NCI-H1417 (cell line): ENCODE measurements at regions not wholly inside any gene's neighbourhood (a gene's known extent, or its start where the extent isn't known, plus 50 kb on each side); places are given as distances from the start of the nearest gene placed in this dataset.
"Not testable (repeated sequence)": the region's sequence is repeated elsewhere in the genome, so short reads cannot be mapped to it uniquely, and the experiment has no call there.

Experiments
- DNase-seq, 3 experiments: peaks; one replicate each; lab custom pipeline; 2025; lab: John Stamatoyannopoulos, UW

DNA sequence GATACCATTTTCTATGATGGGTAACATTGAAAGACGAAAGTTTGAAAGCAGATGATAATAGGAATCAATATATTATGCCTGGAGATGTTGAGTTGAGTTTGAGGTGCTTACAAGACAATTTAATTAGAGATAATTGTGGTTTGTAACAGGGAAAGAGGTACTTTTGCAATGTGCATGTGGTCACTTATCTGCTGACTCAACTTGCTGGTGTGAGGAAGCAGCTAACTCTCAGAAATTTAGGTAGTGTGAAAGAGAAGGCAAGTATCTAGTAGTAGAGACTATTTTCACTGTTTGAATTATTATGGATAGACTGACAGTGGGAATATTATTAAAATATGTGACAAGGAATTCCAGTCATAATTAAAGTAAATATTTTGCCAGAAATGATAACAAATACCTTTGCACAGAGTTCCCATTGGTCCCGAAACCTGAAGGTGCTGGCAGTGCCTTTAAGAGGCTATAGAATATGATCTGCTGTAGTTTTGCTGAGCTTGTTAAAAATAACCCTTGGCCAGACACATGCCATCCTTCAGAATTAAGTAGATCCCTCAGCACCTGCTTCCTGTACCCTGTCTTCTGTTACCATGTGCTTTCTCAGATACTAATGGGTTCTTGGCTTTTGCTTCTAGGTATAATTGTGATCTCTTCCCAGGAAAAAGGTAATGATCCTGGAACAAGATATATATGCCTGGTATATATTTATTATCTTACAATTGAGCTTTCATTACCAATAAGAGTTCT, 315.9 kb downstream of the BCHE start:
- no peak for DNase-seq

DNA sequence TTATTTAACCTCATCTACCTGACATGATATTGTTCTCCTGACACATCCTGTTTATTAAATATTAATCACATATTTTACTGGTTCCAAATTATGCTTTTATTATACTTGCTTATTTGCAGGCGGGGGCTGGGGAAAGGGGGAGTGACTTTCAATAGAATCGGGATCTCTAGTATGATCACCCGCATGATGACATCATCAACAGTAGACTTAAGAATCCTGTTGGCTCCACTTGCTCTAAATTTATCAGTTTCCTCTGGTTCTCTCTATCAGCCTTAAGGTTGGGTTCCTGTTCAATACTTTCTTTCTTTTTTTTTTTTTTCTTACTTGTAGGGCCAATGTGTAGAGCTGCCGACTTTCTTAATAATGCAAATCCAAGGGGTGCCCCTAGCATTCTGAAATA, 317.5 kb downstream of the BCHE start:
- DNase-seq = no peak

DNA sequence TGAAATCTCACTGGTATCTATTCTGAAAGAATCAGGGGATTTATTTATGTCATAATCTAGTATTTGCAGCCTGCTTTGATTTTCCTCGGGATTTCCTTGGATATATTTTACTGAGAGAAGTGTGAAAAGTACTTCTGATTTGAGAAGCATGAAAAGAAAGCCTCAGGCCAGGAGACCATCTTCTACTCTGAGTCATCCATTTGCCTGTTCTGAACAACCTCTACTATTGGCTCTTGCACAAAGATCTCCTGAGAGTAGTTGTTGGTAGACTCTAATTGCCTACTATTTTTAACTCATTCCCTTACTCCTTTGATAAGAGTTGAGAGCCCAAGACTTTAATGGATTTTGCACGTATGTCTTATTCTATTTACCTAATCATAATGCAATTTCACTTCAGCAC, 318.9 kb downstream of the BCHE start:
- no peak for DNase-seq

DNA sequence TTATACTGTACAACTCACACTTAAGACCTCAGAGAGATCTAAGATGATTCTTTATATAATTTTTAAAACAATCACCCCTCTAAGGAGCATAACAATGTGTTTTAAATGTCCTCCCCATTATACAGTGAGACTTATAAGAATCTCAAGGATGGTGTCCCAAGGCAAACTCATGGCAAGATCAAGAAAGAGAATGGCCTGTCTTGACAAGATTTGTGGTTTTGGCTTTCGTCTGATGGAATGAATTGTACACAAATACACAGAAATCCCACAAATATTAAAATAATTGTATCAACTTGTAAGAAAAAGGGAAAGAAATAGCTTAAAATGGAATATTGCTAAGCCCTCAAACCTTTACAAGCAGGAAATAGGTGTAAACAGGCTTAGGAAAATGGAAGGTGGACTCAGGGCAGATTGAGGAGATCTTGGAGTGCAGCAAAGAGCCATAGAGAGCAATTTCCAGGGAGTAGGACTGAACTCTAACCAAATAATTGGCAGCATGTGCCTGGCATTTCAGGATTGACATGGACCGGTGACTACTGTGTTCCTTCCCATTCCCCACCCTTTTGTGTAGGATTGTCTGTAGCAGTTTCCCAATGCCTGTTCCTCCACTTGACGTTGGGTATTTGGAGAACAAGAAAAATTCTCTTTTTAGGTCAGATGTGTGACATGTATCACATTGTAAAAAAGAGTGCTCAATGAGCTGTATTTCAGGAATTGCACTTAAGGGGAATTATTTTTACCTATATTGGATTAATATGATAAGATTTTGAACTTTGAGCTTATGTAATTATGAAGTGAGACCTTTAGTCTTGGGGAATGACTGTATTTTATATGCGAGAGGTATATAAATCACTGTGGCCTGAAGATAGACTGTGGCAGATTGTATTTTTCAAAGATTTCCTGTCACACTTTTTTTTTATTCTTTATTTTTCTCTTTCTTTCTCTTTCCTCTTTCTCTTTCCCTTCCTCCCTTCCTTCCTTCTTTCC, 317.8 kb upstream of the SLITRK3 start:
- no peak for DNase-seq

DNA sequence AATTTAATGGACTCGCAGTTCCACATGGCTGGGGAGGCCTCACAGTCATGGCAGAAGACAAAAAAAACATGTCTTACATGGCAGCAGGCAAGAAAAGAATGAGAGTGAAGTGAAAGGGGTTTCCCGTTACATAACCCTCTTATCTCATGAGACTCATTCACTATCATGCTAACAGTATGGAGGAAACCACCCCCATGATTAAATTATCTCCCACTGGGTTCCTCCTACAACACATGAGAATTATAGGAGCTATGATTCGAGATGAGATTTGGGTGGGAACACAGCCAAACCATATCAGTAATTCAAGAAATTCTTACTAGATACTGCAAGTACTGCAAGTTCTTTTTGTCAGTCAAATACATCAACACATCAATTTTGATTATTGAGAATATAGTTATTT, 311.4 kb upstream of the SLITRK3 start:
- DNase-seq = no peak

DNA sequence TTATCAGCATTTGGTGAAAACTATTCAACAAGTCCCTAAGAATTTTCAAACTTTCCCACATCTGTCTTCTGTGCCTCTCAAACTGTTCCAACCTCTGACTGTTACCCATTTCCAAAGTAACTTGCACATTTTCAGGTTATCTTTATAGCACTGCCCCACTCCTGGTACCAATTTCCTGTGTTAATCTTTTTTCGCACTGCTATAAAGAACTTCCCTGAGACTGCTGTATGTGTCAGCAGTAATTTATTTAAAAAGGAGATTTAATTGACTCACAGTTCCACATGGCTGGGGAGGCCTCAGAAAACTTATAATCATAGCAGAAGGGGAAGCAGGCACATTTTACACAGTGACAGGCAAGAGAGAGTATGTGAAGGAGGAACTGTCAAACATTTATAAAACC, 310.9 kb upstream of the SLITRK3 start:
- no peak for DNase-seq

DNA sequence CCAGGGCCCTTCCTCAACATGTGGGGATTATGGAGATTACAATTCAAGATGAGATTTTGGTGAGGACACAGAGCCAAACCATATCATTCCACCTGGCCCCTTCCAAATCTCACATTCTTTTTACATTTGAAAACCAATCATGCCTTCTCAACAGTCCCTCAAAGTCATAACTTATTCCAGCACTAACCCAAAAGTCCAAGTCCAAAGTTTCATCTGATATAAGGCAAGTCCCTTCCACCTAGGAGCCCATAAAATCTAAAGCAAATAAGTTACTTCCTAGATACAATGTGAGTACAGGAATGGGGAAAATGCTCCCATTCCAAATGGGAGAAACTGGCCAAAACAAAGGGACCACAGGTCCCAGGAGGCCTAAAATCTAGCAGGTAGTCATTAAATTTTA, 309.5 kb upstream of the SLITRK3 start:
- no peak for DNase-seq

DNA sequence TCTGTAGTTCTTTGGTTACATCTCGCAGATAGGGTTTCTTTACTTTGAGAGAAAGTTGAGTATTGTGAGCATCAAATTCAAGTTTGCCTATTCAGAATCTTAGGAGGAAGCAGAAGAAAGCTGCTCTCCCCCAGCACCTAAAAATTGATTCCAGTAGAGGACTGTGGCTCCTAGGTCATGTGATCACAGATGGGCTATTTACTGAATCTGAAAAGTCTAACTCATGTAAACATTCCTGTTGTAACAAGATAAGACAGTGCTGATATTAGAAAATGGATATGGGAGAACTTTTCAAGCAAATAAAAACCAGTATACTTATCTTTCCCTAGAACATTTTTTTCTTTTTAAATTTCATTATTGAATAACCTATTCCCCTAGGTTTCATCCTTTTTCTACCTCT, 308.4 kb upstream of the SLITRK3 start:
- no peak for DNase-seq

DNA sequence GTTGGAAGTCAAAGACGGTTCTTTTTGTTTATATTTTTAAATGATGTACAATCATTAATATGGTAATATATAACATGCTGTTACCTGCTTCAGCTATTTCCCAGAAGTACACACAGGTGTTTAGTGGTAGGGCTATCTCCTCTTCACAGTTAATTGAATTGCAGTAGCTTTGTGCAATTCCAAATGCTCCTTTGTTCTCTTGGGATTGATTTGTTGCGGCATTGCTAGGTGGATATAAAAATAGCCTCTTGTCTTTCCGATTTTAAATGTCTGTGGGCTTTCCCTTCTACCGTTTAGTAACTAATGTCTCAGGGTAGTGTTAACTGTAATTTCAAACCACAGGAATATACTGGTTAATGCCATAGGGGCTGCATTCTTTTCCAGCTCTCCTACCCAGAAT, 307.6 kb upstream of the SLITRK3 start:
- DNase-seq = peak; percentile 11 to 69 (median 39)

DNA sequence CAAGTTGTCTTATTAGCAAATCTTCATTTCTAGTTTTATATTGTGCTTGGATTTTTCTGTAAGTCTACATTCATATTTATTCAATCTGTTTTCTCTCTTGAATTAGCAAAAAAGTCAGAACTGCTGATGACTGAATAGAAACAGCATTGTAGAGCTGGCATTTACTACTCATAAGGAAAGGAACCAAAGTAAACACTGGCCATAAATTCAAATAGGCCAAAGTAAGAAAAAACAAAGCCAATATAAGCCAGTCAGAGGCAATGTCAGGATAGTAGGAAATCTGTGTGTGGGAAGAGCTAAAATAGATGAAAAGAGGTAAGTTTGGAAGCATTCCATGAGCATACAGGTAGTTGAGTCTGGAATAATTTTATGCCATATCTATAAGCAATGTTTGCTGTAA, 307.2 kb upstream of the SLITRK3 start:
- peak in 1 of 3 experiments; percentile 30 for DNase-seq

DNA sequence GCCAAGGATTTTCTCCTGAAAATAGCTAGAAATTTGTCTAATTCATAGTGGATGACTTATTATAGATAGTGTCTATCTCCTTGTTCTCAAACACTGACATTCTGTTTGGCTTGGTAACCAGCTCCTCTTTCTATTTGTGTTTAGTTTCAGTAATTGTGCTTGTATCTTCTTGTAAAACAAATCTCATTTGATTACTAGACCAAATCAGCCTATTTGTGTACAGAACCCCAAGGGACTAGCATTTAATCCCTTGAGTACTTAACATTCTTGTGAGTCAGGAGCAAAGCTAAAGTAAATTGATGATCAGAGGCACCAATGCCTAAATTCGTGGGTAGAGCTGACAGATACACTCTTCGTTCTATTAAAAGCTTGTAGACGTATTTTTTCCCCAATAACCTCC, 306.5 kb upstream of the SLITRK3 start:
- DNase-seq = peak in 1 of 3 experiments; percentile 36

DNA sequence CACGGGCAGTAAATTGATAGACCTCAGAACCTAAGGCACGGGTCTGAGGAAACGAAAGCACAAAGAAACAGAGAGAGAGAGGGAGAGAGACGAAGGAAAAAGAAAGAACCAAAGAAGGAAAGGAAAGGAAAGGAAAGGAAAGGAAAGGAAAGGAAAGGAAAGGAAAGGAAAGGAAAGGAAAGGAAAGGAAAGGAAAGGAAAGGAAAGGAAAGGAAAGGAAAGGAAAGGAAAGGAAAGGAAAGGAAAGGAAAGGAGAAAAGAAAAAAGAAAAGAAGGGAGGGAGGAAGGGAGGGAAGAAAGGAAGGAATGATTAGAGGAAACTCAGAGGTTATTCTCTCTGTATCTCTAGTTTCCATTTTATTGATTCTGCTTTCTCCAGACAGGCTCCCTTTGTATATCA, 302.6 kb upstream of the SLITRK3 start:
- not testable (repeated sequence) for DNase-seq

DNA sequence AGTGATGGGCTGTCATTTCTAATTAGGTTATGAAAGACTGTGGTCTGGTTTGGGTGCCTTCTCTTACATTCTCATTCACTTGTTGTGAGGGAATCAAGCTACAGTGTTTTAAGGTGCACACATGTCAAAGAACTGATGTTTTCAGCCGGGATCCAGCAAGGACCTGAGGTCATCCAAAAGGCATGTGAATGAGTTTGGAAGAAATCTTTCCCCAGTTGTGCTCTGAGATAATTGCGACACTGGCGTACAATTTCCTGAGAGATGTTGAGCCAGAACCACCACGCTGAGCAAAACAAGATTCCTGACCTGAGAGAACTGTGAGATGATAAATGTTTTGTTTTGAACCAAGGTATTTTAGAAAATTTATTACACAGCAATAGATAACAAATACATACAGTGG, 295.3 kb upstream of the SLITRK3 start:
- DNase-seq = no peak

DNA sequence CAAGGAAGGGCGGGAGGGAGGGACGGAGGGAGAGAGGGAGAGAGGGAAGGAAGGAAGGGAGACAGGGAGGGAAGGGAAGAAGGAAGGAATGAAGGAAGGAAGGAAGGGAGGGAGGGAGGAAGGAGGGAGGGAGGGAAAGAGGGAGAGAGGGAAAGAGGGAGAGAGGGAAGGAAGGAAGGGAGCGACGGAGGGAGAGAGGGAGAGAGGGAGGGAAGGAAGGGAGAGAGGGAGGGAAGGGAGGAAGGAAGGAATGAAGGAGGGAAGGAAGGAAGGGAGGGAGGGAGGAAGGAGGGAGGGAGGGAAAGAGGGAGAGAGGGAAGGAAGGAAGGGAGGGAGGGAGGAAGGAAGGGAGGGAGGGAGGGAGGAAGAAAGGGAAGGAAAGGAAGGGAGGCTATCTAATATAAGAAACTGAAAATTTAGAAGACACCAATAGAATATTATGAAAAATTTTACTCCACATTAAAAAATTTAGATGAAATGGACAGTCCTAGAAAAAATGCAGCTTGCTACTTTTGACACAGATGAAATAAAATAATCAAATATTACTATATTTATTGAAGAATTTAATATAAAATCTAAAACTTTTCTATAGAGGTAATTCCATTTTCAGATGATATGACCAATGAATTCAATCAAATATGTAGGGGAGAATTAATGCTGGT, 280.3 kb upstream of the SLITRK3 start:
- no peak for DNase-seq

DNA sequence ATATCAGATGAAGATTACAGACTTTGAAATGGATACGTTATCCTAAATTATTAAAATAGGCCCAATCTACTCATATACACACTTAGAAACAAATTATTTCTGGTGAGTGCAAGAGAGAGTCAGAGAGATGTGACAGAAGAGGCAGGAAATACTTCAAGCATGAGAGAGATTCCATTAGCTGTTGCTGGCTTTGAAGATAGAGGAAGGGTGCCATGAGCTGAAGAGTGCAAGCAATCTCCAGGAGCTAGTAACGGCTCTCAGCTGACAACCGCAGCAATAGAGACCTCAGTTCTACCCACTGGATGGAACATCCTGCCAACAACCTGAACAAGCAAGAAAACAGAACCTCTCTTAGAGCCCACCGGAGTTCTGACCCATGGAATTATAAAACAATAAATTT, 270.7 kb upstream of the SLITRK3 start:
- DNase-seq = no peak

DNA sequence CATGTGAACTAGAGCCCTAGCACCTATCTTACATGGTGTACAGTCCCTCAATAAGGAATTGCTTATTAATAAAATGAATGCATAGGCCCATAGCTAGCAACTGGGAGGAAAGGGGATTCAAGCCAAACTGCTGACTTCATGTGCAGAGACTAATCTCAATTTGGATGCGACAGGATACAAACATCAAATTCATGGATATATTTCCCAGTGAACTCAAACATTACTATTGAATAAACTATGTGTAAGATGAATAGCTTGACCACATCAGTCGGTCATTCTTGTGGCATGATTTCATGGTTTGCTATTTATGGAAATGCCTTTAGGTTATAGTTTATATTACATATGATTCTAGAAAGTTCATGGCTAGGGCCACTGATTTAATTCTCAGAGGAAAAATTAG, 268.6 kb upstream of the SLITRK3 start:
- DNase-seq = no peak

DNA sequence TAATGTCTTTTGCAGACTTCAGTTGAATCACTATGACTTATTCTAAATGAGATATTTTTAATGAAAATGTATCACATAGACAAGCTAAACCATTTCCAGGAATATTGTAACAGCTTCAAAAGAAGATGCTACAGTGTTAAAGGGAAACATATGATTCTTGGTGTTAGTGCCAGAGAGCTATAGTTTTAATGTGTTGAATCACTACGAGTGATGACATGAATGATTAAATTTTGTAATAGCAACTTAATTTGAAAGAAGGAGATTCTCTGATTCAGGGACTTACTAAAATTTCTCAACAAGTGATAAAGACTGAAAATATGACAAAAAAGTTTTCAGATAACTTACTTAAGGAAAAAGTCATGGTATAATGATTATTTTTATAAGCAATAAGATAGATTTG, 267.3 kb upstream of the SLITRK3 start:
- no peak for DNase-seq

DNA sequence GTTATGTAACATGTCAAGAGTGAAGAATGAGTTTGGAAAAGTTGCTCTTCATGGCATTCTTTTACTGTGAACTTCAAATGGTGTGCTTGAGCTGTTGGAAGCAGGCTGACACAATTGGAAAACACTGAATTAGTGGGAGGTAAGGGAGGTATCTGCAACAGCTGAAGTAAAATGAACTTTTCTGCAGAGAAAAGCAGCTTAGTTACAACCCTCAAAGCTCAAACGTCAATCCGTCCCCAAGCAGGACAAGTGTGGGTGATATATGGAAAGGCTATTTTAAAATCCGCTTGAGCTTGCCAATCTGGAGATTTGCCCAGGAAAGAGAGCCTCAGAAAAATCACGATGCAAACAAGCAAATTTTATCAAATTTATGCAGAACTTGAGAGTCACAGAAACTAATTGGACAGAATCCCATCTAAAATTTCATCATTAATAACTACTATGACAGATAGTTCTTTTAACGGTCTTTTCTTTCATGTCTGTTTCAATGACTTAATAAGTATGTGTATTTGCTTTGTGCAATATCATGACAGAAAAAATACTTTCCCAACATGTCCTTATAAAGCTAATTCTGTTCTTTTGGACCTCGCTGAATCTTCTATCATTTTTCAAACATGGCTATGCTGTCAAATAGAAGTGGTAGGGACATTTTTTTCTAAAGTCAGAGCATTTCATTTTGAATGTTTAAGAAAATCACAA, 266.6 kb upstream of the SLITRK3 start:
- DNase-seq = no peak

DNA sequence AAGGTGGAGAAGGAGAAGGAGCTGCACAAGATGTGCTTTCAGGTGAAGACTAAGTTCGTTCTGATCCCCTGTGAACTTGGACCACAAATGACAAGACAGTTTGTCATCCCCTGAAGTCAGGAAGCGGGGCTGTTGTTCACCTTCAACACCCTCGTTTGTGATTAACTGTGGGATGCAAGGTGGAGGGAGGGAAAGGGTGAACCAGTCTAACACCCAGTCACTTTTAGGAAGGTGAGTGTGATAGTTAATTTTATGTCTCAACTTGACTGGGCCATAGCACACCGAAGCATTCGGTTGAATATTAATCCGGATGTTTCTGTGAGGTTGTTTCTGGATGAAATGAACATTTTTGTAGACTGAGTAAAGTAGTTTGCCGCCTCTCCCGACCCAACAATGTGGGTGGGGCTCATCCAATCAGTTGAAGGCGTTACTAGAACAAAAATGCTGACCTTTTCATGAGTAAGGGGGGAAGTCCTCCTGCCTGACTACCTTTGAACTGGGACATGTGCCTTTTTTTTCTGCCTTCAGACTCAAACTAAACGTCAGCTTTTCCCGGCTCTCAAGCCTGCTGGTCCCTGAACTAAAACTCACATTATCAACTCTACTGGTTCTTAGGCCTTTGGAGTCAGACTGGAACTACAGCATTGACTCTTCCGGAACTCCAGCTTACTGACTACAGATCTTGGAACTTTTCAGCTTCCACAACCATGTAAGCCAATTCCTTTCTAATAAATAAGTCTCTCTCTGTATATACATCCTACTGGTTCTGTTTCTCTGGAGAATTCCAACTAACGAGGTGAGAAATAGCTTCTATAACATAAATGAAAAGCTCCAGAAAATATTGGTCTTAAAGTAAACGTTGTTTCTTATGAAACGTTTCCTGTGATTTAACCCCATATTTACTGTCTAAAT, 264.0 kb upstream of the SLITRK3 start:
- DNase-seq = no peak

DNA sequence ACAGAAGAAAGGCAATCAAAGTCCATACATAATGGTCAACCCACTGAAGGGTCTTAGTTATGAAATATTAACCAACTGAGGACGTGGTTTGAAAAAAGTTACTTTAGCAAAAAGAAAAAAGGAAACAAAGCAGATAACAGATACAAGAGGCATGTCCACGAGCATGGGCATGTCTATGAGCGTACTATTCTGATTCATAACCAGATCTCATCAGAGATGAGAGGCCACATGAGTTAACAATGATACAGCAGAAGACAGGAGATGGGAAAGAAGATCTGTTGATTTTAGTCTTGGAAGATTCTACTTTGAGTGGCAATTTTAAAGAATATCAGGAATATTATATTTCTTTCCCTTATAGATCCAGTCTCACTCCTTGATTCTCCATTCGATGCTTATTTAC, 262.9 kb upstream of the SLITRK3 start:
- DNase-seq = no peak

DNA sequence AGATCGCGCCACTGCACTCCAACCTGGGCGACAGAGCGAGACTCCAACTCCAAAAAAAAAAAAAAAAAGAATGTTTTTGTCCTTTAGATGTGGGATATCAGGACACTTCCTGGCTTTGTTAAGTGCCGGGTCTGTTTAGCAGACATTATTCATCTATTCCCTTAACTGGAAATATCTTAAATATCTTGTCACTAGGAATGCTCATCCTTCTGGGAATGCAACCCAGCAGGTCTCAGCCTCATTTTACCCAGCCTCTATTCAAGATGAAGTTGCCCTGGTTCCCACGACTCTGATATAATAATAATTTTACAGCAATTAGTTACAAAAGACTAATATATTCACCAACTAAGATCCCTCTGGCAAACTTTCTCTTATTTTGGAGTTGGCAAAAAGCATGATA, 260.9 kb upstream of the SLITRK3 start:
- DNase-seq = no peak
